Fibroblast of upper back skin (primary cell): ENCODE measurements at regions not wholly inside any gene's neighbourhood (a gene's known extent, or its start where the extent isn't known, plus 50 kb on each side); places are given as distances from the start of the nearest gene placed in this dataset.

Experiments used
- DNase-seq: peaks from one replicate; pipeline ENCODE4 v3.0.0-alpha.2; 2013

GRCh38 chr11:122344215-122344614, 228.2 kb upstream of the BLID start:
- peak; percentile 100 for DNase-seq

- peak; percentile 92 for DNase-seq
Measured at GRCh38 chr11:122343210-122343609, 227.2 kb upstream of the BLID start.

- DNase-seq = no peak
Measured at GRCh38 chr11:122342089-122342744, 226.2 kb upstream of the BLID start.

- DNase-seq = no peak
Measured at GRCh38 chr11:122341477-122341876, 225.5 kb upstream of the BLID start.

- no peak for DNase-seq
Measured at GRCh38 chr11:122340607-122341290, 224.7 kb upstream of the BLID start.

- DNase-seq = peak; percentile 60
Measured at GRCh38 chr11:122339436-122340060, 223.5 kb upstream of the BLID start.

GRCh38 chr11:122337704-122338103, 221.7 kb upstream of the BLID start:
- no peak for DNase-seq

- DNase-seq = no peak
Measured at GRCh38 chr11:122337241-122337640, 221.2 kb upstream of the BLID start.

- no peak for DNase-seq
Measured at GRCh38 chr11:122336706-122337105, 220.7 kb upstream of the BLID start.

GRCh38 chr11:122334546-122335339, 218.7 kb upstream of the BLID start:
- DNase-seq = peak; percentile 62

GRCh38 chr11:122333467-122333866, 217.5 kb upstream of the BLID start:
- DNase-seq = no peak

GRCh38 chr11:122331079-122331478, 215.1 kb upstream of the BLID start:
- DNase-seq = no peak

- no peak for DNase-seq
Measured at GRCh38 chr11:122330279-122330965, 214.4 kb upstream of the BLID start.

GRCh38 chr11:122327528-122327927, 211.5 kb upstream of the BLID start:
- DNase-seq = no peak

GRCh38 chr11:122323754-122324421, 207.9 kb upstream of the BLID start:
- DNase-seq = no peak

- DNase-seq = peak; percentile 62
Measured at GRCh38 chr11:122322329-122322728, 206.3 kb upstream of the BLID start.

GRCh38 chr11:122320671-122321070, 204.7 kb upstream of the BLID start:
- no peak for DNase-seq

GRCh38 chr11:122319691-122320620, 203.9 kb upstream of the BLID start:
- DNase-seq = no peak

- peak; percentile 51 for DNase-seq
Measured at GRCh38 chr11:122319085-122319484, 203.1 kb upstream of the BLID start.

- DNase-seq = peak; percentile 79
Measured at GRCh38 chr11:122317305-122317704, 201.3 kb upstream of the BLID start.

GRCh38 chr11:122313581-122313980, 197.6 kb upstream of the BLID start:
- DNase-seq = no peak
